Retinal pigment epithelial cell (primary cell): ENCODE measurements at regions not wholly inside any gene's neighbourhood (a gene's known extent, or its start where the extent isn't known, plus 50 kb on each side); places are given as distances from the start of the nearest gene placed in this dataset.
A peak's percentile ranks its signal among the peaks of the same experiment; 100 is the strongest.

Experiments used
- DNase-seq: peaks from one replicate; pipeline ENCODE4 v3.0.0-alpha.2; 2010; ENCODE audit warnings: low read depth
- H3K4me3 ChIP-seq: 2 replicates; pipeline ENCODE4 v1.5.1; 2011; ENCODE audit warnings: mild to moderate bottlenecking, low read length, control low read depth, moderate library complexity
- TF ChIP-seq, protein P1 (sequence below): conservative IDR thresholded peaks from 2 replicates; pipeline ENCODE4 v1.5.1; 2011; ENCODE audit warnings: low read depth, low read length, control low read depth, inconsistent platforms

DNA sequence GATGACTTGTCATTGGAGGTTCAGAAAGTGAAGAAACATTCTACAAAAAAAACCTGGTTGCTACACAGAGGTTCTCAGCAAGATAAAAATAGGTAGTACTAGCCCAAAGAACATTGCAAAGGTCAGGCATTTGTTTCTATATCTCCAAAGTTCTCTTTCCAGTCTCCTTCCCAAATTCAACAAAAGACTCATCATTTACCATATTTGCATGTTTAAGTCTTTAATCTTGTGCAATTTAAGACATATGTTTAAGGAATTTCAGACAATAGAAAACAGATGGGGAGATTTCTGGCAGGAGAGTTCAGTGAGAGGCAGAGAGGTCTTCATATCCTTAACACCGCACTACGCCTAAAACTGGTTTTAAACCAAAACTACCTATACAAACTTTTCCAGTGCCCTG lies 173.8 kb upstream of the THBS1 start:
- TF ChIP-seq, protein P1, sequence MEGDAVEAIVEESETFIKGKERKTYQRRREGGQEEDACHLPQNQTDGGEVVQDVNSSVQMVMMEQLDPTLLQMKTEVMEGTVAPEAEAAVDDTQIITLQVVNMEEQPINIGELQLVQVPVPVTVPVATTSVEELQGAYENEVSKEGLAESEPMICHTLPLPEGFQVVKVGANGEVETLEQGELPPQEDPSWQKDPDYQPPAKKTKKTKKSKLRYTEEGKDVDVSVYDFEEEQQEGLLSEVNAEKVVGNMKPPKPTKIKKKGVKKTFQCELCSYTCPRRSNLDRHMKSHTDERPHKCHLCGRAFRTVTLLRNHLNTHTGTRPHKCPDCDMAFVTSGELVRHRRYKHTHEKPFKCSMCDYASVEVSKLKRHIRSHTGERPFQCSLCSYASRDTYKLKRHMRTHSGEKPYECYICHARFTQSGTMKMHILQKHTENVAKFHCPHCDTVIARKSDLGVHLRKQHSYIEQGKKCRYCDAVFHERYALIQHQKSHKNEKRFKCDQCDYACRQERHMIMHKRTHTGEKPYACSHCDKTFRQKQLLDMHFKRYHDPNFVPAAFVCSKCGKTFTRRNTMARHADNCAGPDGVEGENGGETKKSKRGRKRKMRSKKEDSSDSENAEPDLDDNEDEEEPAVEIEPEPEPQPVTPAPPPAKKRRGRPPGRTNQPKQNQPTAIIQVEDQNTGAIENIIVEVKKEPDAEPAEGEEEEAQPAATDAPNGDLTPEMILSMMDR, result no peak
- DNase-seq, result no peak
- no peak overlapping the region for H3K4me3 ChIP-seq

GRCh38 chr15:39409876-39410530 lies 170.9 kb upstream of the THBS1 start:
- no peak for DNase-seq
- TF ChIP-seq, protein P1, result no peak
- no peak overlapping the region for H3K4me3 ChIP-seq

GRCh38 chr15:39411102-39411989 lies 169.5 kb upstream of the THBS1 start:
- TF ChIP-seq, protein P1, result no peak
- DNase-seq, result peak; percentile 48
- H3K4me3 ChIP-seq, result no peak overlapping the region

- no peak for DNase-seq
- TF ChIP-seq, protein P1, result no peak
- H3K4me3 ChIP-seq, result no peak overlapping the region
Observed at GRCh38 chr15:39413558-39413957, 167.3 kb upstream of the THBS1 start.

DNA sequence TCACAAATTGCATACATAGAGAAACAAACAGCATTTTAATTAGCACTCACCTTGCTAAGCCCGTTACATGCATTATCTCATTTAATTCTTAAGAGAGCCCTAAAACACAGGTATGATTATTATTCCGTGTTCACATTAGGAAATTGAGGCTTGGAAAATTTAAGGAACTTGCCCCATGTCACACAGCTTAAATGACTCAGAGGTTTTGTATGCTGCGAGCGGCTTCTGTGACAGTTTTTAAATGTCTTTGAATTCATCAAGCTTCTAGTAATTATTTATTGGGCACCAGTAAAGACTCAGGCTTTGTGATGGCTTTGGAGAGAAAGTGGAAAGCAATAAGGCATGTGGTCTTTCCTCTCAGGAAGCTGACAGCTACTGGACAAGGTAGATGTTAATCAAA lies 166.7 kb upstream of the THBS1 start:
- no peak for DNase-seq
- TF ChIP-seq, protein P1, result no peak
- H3K4me3 ChIP-seq, result no peak overlapping the region

GRCh38 chr15:39415634-39416033 lies 165.2 kb upstream of the THBS1 start:
- TF ChIP-seq, protein P1, result no peak
- no peak for DNase-seq

More at GRCh38 chr15:39415634-39416033, 165.2 kb upstream of the THBS1 start:
- H3K4me3 ChIP-seq, result no peak overlapping the region
